Calu3 (cell line): ENCODE measurements at regions not wholly inside any gene's neighbourhood (a gene's known extent, or its start where the extent isn't known, plus 50 kb on each side); places are given as distances from the start of the nearest gene placed in this dataset.

Experiments
- BruUV-seq: library from RNA; stranded (reverse); fragments of 400-500 nt; replicated peaks from 2 replicates; lab custom pipeline; 2021; lab: Mats Ljungman, UMichigan
- CTCF ChIA-PET: fragments of 300-600 bp; sonication (Branson Sonifier 250); formaldehyde crosslinking; loops from one replicate; lab custom pipeline; 2022; ENCODE audit warnings: antibody characterized with exemption; lab: Charles Lee
- DNase-seq: peaks from one replicate; pipeline ENCODE4 v3.0.0; 2022
- H3K27ac Mint-ChIP-seq: one replicate; pipeline ENCODE4 v1.8.0; 2022; ENCODE audit warnings: mixed read lengths; ENCODE audit not compliant: unreplicated experiment
- H3K27me3 Mint-ChIP-seq: one replicate; pipeline ENCODE4 v1.8.0; 2022; ENCODE audit warnings: mixed read lengths; ENCODE audit not compliant: unreplicated experiment
- H3K36me3 Mint-ChIP-seq: one replicate; pipeline ENCODE4 v1.8.0; 2022; ENCODE audit warnings: mild to moderate bottlenecking, moderate library complexity, mixed read lengths; ENCODE audit not compliant: insufficient read depth, unreplicated experiment
- H3K4me1 Mint-ChIP-seq: one replicate; pipeline ENCODE4 v1.8.0; 2022; ENCODE audit warnings: mild to moderate bottlenecking, low read depth, mixed read lengths; ENCODE audit not compliant: unreplicated experiment
- H3K4me3 Mint-ChIP-seq: one replicate; pipeline ENCODE4 v1.8.0; 2022; ENCODE audit warnings: mild to moderate bottlenecking, low read depth, moderate library complexity, mixed read lengths; ENCODE audit not compliant: unreplicated experiment
- H3K9me3 Mint-ChIP-seq: one replicate; pipeline ENCODE4 v1.8.0; 2022; ENCODE audit warnings: low read depth, mixed read lengths; ENCODE audit not compliant: unreplicated experiment
- intact Hi-C: fragments of 100-400 bp; cut with micrococcal nuclease; formaldehyde crosslinking; loops from one replicate; pipeline ENCODE4 v1.10.0; 2022; ENCODE audit not compliant: unreplicated experiment
- TF ChIP-seq, protein P1 (sequence below): fragments of 200-600 bp; IDR thresholded peaks from one replicate; pipeline ENCODE4 v1.8.0; 2022; ENCODE audit warnings: antibody characterized with exemption; ENCODE audit not compliant: unreplicated experiment

DNA sequence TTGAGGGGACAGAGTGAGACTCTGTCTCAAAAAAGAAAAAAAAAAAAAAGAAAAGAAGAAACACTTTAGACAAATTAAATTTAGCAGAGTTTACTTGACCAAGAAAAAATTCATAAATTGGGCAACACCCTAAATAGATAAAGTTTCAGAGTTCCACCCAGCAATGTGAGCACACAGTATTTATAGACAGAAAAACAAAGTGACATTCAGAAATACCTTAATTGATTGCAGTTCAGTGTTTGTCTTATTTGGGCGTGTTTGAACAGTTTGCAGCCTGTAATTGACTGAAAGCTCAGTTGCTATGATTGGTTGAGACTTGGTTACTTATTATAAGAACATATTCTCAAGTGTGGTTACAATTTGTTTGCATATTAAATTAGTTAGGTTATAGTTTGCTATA is 603.5 kb upstream of the NEGR1 start:
- no TSS peak for BruUV-seq
- CTCF ChIA-PET, result no interaction called here
- H3K4me1 Mint-ChIP-seq, result no peaks in the 10 kb centered on the region

DNA sequence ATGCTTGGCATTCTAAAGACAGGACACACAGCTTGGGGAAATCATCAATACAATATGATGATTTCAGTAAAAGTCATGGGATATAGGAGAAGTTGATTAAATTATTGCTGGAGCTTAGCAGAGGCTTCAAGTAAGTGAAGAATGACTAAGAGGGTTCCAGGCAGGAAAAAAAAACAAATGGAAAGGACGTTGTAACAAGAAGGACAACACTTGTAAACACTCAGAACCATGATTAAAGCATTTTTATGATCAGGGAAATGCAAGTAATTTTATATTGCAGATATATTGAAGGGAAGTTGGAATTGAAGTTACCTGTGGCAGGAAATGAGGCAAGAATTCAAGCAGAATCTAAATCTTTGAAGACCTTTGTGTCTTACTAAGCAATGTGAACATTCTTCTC is 602.7 kb upstream of the NEGR1 start:
- H3K36me3 Mint-ChIP-seq, result no peaks in the 10 kb centered on the region
- peaks cover 9% of the 10 kb centered on the region for H3K9me3 Mint-ChIP-seq
- no peaks in the 10 kb centered on the region for H3K27me3 Mint-ChIP-seq
- CTCF ChIA-PET, result no interaction called here
- no peak for DNase-seq
- H3K27ac Mint-ChIP-seq, result no peak overlapping the region
- BruUV-seq, result no TSS peak
- H3K4me3 Mint-ChIP-seq, result no peak overlapping the region
- H3K4me1 Mint-ChIP-seq, result no peaks in the 10 kb centered on the region
- TF ChIP-seq, protein P1, sequence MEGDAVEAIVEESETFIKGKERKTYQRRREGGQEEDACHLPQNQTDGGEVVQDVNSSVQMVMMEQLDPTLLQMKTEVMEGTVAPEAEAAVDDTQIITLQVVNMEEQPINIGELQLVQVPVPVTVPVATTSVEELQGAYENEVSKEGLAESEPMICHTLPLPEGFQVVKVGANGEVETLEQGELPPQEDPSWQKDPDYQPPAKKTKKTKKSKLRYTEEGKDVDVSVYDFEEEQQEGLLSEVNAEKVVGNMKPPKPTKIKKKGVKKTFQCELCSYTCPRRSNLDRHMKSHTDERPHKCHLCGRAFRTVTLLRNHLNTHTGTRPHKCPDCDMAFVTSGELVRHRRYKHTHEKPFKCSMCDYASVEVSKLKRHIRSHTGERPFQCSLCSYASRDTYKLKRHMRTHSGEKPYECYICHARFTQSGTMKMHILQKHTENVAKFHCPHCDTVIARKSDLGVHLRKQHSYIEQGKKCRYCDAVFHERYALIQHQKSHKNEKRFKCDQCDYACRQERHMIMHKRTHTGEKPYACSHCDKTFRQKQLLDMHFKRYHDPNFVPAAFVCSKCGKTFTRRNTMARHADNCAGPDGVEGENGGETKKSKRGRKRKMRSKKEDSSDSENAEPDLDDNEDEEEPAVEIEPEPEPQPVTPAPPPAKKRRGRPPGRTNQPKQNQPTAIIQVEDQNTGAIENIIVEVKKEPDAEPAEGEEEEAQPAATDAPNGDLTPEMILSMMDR, result no peak
- intact Hi-C loops, result no loop called here

More for the DNA sequence above, 603.5 kb upstream of the NEGR1 start:
- Mint-ChIP-seq H3K36me3 (no peaks in the 10 kb centered on the region), H3K27ac (no peak overlapping the region), H3K4me3 (no peak overlapping the region), H3K9me3 (peaks cover 9% of the 10 kb centered on the region), H3K27me3 (no peaks in the 10 kb centered on the region)
- intact Hi-C loops, result no loop called here
- DNase-seq, result no peak
- TF ChIP-seq, protein P1, result no peak

DNA sequence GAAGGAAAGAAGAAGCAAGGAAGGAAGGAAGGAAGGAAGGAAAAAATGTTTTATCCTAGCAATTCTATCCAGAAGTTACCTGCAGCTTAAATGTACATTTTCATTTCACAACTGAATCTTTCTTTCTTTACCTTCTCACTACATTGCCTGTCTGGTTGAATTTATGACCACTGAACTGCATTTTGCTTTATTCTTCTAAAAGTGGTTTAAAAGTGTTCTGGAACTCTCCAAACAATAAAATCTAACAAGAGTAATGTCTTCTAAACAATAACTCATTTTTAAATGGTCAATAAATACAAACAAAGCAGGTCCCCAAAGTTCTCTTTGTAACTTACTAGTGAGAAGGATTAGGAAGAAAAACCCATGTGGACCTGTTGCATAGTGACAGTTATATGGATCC is 587.5 kb upstream of the NEGR1 start:
- Mint-ChIP-seq H3K9me3 (peaks cover 7% of the 10 kb centered on the region), H3K36me3 (no peaks in the 10 kb centered on the region), H3K27ac (no peak overlapping the region), H3K4me1 (no peaks in the 10 kb centered on the region), H3K4me3 (no peak overlapping the region), H3K27me3 (no peaks in the 10 kb centered on the region)
- TF ChIP-seq, protein P1, result no peak
- intact Hi-C loops, result no loop called here
- DNase-seq, result no peak
- CTCF ChIA-PET, result no interaction called here
- BruUV-seq, result no TSS peak

DNA sequence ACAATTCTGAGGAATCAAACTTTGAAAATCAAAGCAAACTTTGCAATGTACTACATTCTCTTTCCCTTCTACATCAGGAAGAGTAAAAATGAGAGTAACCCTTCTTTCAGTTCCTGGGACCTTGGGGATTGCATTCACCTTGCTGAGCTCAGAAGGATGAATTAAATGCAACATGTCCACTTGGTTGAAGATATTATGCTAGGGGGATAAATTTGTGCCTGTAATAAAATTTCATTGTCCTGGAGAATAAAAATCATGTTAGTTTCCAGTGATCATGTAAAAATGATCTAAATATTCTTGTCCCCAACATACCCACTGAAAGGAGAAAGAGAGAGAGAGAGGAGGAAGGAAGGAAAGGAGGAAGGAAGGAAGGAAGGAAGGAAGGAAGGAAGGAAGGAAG is 587.1 kb upstream of the NEGR1 start:
- H3K27ac Mint-ChIP-seq, result no peak overlapping the region
- no peak overlapping the region for H3K4me3 Mint-ChIP-seq
- TF ChIP-seq, protein P1, result no peak
- BruUV-seq, result no TSS peak
- peaks cover 7% of the 10 kb centered on the region for H3K9me3 Mint-ChIP-seq
- no peaks in the 10 kb centered on the region for H3K36me3 Mint-ChIP-seq
- no peaks in the 10 kb centered on the region for H3K27me3 Mint-ChIP-seq
- intact Hi-C loops, result no loop called here
- no peaks in the 10 kb centered on the region for H3K4me1 Mint-ChIP-seq
- CTCF ChIA-PET, result interaction anchor here (0.6 kb wide), 1 partner anchor 346 kb away, joined by 3 read pairs; no protein-coding TSS in a partner anchor
- no peak for DNase-seq
